ENCODE measurements at regions not wholly inside any gene's neighbourhood (a gene's known extent, or its start where the extent isn't known, plus 50 kb on each side); places are given as distances from the start of the nearest gene placed in this dataset.

GRCh38 chr2:153152036-153152435, 326.5 kb downstream of the RPRM start:
- 84 to 86% methylated on average over 2 of the region's 2 CpGs for WGBS, 2 donors
- H3K4me3 ChIP-seq = no peak overlapping the region
- H3K4me1 ChIP-seq = no peaks in the 10 kb centered on the region
- TF ChIP-seq POLR2A (IDR thresholded peaks at IDR 0.05) (no peak), CTCF (IDR thresholded peaks at IDR 0.05) (no peak)
- no peaks in the 10 kb centered on the region for H3K27me3 ChIP-seq
- H3K9me3 ChIP-seq = no peaks in the 10 kb centered on the region
- no peaks in the 10 kb centered on the region for H3K36me3 ChIP-seq
- intact Hi-C loops (cut with DNase I) = no loop called here
- H3K27ac ChIP-seq = no peak overlapping the region
- no peak for DNase-seq

GRCh38 chr2:153145470-153145978, 333.0 kb downstream of the RPRM start:
- no peaks in the 10 kb centered on the region for H3K27me3 ChIP-seq
- H3K27ac ChIP-seq = no peak overlapping the region
- TF ChIP-seq CTCF (IDR thresholded peaks at IDR 0.05) (no peak), POLR2A (IDR thresholded peaks at IDR 0.05) (no peak)
- no peak overlapping the region for H3K4me3 ChIP-seq
- 27 to 50% methylated on average over 1 of the region's 1 CpG for WGBS, 2 donors
- intact Hi-C loops (cut with DNase I) = no loop called here
- H3K36me3 ChIP-seq = no peaks in the 10 kb centered on the region
- no peak for DNase-seq
- no peaks in the 10 kb centered on the region for H3K4me1 ChIP-seq
- no peaks in the 10 kb centered on the region for H3K9me3 ChIP-seq

DNA sequence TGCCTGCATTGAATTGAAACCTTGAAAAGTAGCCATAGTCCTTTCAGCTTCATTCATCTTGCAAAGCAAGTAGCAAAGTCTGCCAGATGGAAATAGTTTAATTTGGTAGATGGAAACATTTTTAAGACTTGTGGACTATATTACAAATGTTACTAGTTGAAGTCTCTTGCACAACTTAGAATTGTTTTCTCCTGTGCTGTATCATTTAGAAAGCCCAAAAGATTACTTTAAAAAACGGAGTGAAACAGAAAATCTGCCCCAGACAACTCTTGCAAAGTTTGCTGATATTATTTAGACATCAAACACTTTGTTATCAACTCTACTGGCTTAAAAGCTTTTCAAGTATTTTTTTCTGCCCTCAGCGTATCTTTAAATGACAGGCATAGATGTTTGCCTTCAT, 335.0 kb downstream of the RPRM start:
- no peaks in the 10 kb centered on the region for H3K9me3 ChIP-seq
- intact Hi-C loops (cut with DNase I) = no loop called here
- no peaks in the 10 kb centered on the region for H3K4me1 ChIP-seq
- no peak for DNase-seq
- no peak overlapping the region for H3K4me3 ChIP-seq
- WGBS, 2 donors = 22 to 31% methylated on average over 2 of the region's 2 CpGs
- H3K27me3 ChIP-seq = no peaks in the 10 kb centered on the region
- no peaks in the 10 kb centered on the region for H3K36me3 ChIP-seq
- no peak overlapping the region for H3K27ac ChIP-seq
- TF ChIP-seq POLR2A (IDR thresholded peaks at IDR 0.05) = no peak
- no peak for TF ChIP-seq CTCF (IDR thresholded peaks at IDR 0.05)

- DNase-seq = no peak
- H3K4me1 ChIP-seq = no peaks in the 10 kb centered on the region
- TF ChIP-seq POLR2A (IDR thresholded peaks at IDR 0.05) (no peak), CTCF (IDR thresholded peaks at IDR 0.05) (no peak)
- H3K9me3 ChIP-seq = no peaks in the 10 kb centered on the region
- no peak overlapping the region for H3K4me3 ChIP-seq
- 86 to 97% methylated on average over 1 of the region's 1 CpG for WGBS, 2 donors
- no peaks in the 10 kb centered on the region for H3K27me3 ChIP-seq
- no peaks in the 10 kb centered on the region for H3K36me3 ChIP-seq
- intact Hi-C loops (cut with DNase I) = no loop called here
- H3K27ac ChIP-seq = no peak overlapping the region
These were observed 338.1 kb downstream of the RPRM start for GRCh38 chr2:153140498-153140897.

- Histone ChIP-seq H3K27me3 (no peaks in the 10 kb centered on the region), H3K4me1 (no peaks in the 10 kb centered on the region), H3K36me3 (no peaks in the 10 kb centered on the region), H3K4me3 (no peak overlapping the region), H3K9me3 (no peaks in the 10 kb centered on the region), H3K27ac (no peak overlapping the region)
- WGBS, 2 donors = 70 to 77% methylated on average over 2 of the region's 2 CpGs
- no peak for DNase-seq
- TF ChIP-seq CTCF (IDR thresholded peaks at IDR 0.05) (no peak), POLR2A (IDR thresholded peaks at IDR 0.05) (no peak)
- intact Hi-C loops (cut with DNase I) = no loop called here
These were observed 339.7 kb downstream of the RPRM start for GRCh38 chr2:153138651-153139375.
